ENCODE measurements at regions not wholly inside any gene's neighbourhood (a gene's known extent, or its start where the extent isn't known, plus 50 kb on each side); places are given as distances from the start of the nearest gene placed in this dataset.

DNA sequence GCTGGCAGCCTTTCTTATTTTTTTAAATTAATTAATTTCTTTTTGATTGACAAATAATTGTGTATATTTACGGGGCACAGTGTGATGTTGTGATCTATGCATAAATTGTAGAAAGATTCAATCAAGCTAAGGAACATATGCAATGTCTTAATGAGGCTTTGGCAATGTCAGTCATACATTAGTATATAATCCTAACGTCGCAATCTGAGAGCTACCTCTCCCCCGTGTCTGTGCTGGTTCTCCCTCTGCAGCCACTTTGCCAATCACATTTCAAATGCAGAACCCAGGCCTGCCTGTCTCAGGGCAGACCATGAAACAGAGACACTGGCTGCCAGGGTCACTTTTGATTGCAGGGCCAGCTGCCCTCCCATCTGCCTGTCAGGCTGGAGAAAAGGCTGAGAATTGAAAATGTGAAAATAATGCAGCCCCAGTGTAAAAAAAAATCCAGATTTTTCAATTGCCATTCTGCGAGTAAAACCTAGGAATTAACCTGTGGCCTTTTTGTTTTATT is 56.3 kb downstream of the SLC24A2 start:
- in situ Hi-C loops (cut with MboI; ENCODE audit: low pct_unique_long_range_greater_than_20kb, low sequenced_read_pairs, unreplicated experiment): no loop called here
- no peak for DNase-seq (ENCODE audit: low spot score)
- TF ChIP-seq, protein P1, sequence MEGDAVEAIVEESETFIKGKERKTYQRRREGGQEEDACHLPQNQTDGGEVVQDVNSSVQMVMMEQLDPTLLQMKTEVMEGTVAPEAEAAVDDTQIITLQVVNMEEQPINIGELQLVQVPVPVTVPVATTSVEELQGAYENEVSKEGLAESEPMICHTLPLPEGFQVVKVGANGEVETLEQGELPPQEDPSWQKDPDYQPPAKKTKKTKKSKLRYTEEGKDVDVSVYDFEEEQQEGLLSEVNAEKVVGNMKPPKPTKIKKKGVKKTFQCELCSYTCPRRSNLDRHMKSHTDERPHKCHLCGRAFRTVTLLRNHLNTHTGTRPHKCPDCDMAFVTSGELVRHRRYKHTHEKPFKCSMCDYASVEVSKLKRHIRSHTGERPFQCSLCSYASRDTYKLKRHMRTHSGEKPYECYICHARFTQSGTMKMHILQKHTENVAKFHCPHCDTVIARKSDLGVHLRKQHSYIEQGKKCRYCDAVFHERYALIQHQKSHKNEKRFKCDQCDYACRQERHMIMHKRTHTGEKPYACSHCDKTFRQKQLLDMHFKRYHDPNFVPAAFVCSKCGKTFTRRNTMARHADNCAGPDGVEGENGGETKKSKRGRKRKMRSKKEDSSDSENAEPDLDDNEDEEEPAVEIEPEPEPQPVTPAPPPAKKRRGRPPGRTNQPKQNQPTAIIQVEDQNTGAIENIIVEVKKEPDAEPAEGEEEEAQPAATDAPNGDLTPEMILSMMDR (IDR thresholded peaks at IDR 0.05; ENCODE audit: extremely low read depth, insufficient read depth, missing control alignments): no peak

GRCh38 chr9:19728101-19728500 is 60.7 kb downstream of the SLC24A2 start:
- in situ Hi-C loops (cut with MboI; ENCODE audit: low pct_unique_long_range_greater_than_20kb, low sequenced_read_pairs, unreplicated experiment): no loop called here
- TF ChIP-seq, protein P1 (IDR thresholded peaks at IDR 0.05; ENCODE audit: extremely low read depth, insufficient read depth, missing control alignments): no peak
- no peak for DNase-seq (ENCODE audit: low spot score)

DNA sequence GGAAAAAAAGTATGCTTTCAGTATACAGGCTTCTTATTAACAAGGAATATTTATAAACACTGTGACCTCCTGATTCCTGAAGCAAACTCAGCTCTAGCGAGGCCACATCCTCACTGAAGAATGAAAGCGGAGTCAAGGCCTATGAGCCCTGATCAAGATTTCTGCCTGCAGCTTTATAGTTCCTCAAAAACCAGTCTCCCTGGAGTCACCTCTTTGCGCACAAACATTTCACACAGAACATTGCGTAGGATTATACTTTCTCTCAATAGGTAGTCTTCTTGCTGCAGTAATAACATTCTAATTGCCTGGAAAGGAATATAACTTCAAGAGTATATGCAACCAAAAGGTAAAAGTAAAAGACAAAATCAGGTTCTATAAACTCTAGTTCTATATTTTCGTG is 62.9 kb downstream of the SLC24A2 start:
- in situ Hi-C loops (cut with MboI; ENCODE audit: low pct_unique_long_range_greater_than_20kb, low sequenced_read_pairs, unreplicated experiment): no loop called here

DNA sequence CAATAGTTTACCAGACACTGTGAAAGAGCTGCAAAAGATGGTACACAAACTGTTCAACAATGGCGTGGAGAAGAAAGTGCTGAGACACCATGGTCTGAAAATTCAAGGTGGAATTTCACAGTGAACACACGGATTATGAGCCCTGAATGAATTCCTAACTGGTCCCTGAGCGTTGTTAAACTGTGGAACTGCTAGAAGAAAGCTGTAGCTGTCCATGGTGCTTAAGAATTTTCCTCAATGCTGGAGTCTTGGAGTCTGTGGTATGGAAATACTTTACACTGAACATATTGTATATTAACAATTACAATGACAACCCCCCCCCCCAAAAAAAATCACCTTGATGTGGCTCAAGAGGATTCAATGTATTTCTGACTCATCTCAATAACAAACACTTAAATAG is 68.5 kb downstream of the SLC24A2 start:
- DNase-seq (ENCODE audit: low spot score): no peak
- in situ Hi-C loops (cut with MboI; ENCODE audit: low pct_unique_long_range_greater_than_20kb, low sequenced_read_pairs, unreplicated experiment): no loop called here
- TF ChIP-seq, protein P1 (IDR thresholded peaks at IDR 0.05; ENCODE audit: extremely low read depth, insufficient read depth, missing control alignments): no peak

More for the DNA sequence above, 62.9 kb downstream of the SLC24A2 start:
- TF ChIP-seq, protein P1 (IDR thresholded peaks at IDR 0.05; ENCODE audit: extremely low read depth, insufficient read depth, missing control alignments): no peak
- DNase-seq (ENCODE audit: low spot score): no peak

DNA sequence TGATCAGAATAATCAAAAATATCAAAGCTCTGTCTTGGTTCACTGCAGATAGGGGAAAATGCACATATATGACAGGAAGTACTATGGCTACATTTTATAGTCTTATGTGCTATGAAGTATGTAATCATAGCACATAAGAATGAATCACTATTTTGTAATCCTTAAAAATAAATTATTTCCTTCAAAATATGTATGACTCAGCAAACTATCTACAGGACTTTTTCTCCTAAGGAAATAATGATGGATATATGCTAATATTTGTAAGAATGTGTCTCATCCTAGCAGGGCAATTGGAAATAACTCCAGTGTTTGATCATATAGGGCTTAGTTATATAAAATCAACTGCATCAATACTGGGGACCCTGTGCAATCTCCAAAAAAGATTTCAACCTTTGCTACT is 85.1 kb downstream of the SLC24A2 start:
- in situ Hi-C loops (cut with MboI; ENCODE audit: low pct_unique_long_range_greater_than_20kb, low sequenced_read_pairs, unreplicated experiment): no loop called here
- DNase-seq (ENCODE audit: low spot score): no peak
- TF ChIP-seq, protein P1 (IDR thresholded peaks at IDR 0.05; ENCODE audit: extremely low read depth, insufficient read depth, missing control alignments): no peak

DNA sequence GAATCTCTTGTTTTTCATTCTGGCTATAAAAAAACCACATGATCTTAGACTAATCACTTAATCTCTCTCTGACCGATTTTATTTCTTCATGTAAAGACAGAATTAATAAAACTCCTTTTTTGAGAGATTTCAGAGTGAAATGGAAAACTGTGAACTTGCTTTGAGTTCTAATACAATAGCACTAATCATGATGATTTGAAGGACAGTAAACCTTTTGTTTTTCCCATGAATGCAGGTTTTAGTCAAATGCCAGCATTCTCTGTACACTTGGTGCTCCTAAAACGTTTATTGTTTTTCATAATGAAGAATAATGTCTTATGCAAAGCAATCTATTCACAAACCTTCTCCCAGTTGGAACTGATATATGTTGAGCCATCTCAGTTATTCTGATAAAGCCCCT is 86.8 kb downstream of the SLC24A2 start:
- in situ Hi-C loops (cut with MboI; ENCODE audit: low pct_unique_long_range_greater_than_20kb, low sequenced_read_pairs, unreplicated experiment): no loop called here

More for the DNA sequence above, 86.8 kb downstream of the SLC24A2 start:
- TF ChIP-seq, protein P1 (IDR thresholded peaks at IDR 0.05; ENCODE audit: extremely low read depth, insufficient read depth, missing control alignments): no peak
- DNase-seq (ENCODE audit: low spot score): no peak

Measured in GM13977 (cell line).